Testis (tissue), 2 donors: ENCODE measurements at regions not wholly inside any gene's neighbourhood (a gene's known extent, or its start where the extent isn't known, plus 50 kb on each side); places are given as distances from the start of the nearest gene placed in this dataset.
"Not testable (repeated sequence)": the region's sequence is repeated elsewhere in the genome, so short reads cannot be mapped to it uniquely, and the experiment has no call there.

Experiments used
- DNase-seq: peaks from one replicate; pipeline ENCODE4 v3.0.0-alpha.2; 2019
- H3K27ac ChIP-seq, 2 donors: fragments of 200-600 bp; sonication (generic); one replicate each; pipeline ENCODE4 v1.5.1; 2019
- H3K27me3 ChIP-seq: fragments of 200-600 bp; sonication (generic); one replicate; pipeline ENCODE4 v1.5.1; 2019
- H3K36me3 ChIP-seq: fragments of 200-600 bp; sonication (generic); one replicate; pipeline ENCODE4 v1.5.1; 2017; ENCODE audit warnings: low read depth; ENCODE audit errors: missing control alignments
- H3K4me1 ChIP-seq: fragments of 200-600 bp; sonication (generic); one replicate; pipeline ENCODE4 v1.5.1; 2019
- H3K4me3 ChIP-seq, 2 donors: fragments of 200-600 bp; sonication (generic); one replicate each; pipeline ENCODE4 v1.5.1; 2017 to 2019
- H3K9me3 ChIP-seq: fragments of 200-600 bp; sonication (generic); one replicate; pipeline ENCODE4 v1.5.1; 2017
- CTCF ChIP-seq, 3 experiments: fragments of 450-650 bp in 2 of 3; fragments of 200-600 bp in 1 of 3; sonication (generic) in 1 of 3; IDR thresholded peaks; one replicate each; pipeline ENCODE4 v1.5.1; 2016 to 2019; ENCODE audit warnings: antibody characterized with exemption in 3 of 3, mild to moderate bottlenecking in 2 of 3, moderate library complexity in 1 of 3
- POLR2A ChIP-seq: fragments of 450-650 bp; IDR thresholded peaks from one replicate; pipeline ENCODE4 v1.6.1; 2017; ENCODE audit warnings: antibody characterized with exemption, mild to moderate bottlenecking, moderate library complexity
- WGBS, 2 donors: methylation state at CpG; one replicate each; pipeline ENCODE4 v1.1.5; 2018; 5-methylcytosine and 5-hydroxymethylcytosine counted together
- intact Hi-C: fragments of 100-400 bp; cut with DNase I; formaldehyde crosslinking; loops from one replicate; pipeline ENCODE4 v1.15.1; 2023; ENCODE audit warnings: low total_unique reads

- Histone ChIP-seq H3K27ac (no peak overlapping the region), H3K36me3 (no peaks in the 10 kb centered on the region), H3K4me1 (no peaks in the 10 kb centered on the region), H3K4me3 (no peak overlapping the region), H3K9me3 (no peaks in the 10 kb centered on the region), H3K27me3 (no peaks in the 10 kb centered on the region)
- TF ChIP-seq CTCF (IDR thresholded peaks at IDR 0.05) (no peak), POLR2A (no peak)
- intact Hi-C loops: no loop called here
- WGBS, 2 donors: 52 to 63% methylated on average over 2 of the region's 2 CpGs
- DNase-seq: no peak
Measured at GRCh38 chr16:66028510-66029216, 337.8 kb upstream of the CDH5 start.

GRCh38 chr16:66026787-66027330, 339.6 kb upstream of the CDH5 start:
- no peak for DNase-seq
- TF ChIP-seq POLR2A (no peak), CTCF (IDR thresholded peaks at IDR 0.05) (no peak)
- 82 to 89% methylated on average over 1 to 2 of the region's 2 CpGs for WGBS, 2 donors

GRCh38 chr16:66026211-66026610, 340.3 kb upstream of the CDH5 start:
- Histone ChIP-seq H3K4me1 (no peaks in the 10 kb centered on the region), H3K27me3 (no peaks in the 10 kb centered on the region), H3K27ac (no peak overlapping the region), H3K36me3 (no peaks in the 10 kb centered on the region), H3K9me3 (no peaks in the 10 kb centered on the region), H3K4me3 (no peak overlapping the region)
- intact Hi-C loops: no loop called here
- no peak for TF ChIP-seq POLR2A
- TF ChIP-seq CTCF (IDR thresholded peaks at IDR 0.05): peak in 1 of 3 experiments; percentile 10
- WGBS, 2 donors: 86 to 89% methylated on average over 5 of the region's 5 CpGs
- DNase-seq: no peak

More at GRCh38 chr16:66026787-66027330, 339.6 kb upstream of the CDH5 start:
- no peaks in the 10 kb centered on the region for H3K4me1 ChIP-seq
- H3K27me3 ChIP-seq: no peaks in the 10 kb centered on the region
- H3K4me3 ChIP-seq: no peak overlapping the region
- H3K9me3 ChIP-seq: no peaks in the 10 kb centered on the region
- H3K36me3 ChIP-seq: no peaks in the 10 kb centered on the region
- intact Hi-C loops: no loop called here
- H3K27ac ChIP-seq: no peak overlapping the region

- intact Hi-C loops: no loop called here
- Histone ChIP-seq H3K27me3 (no peaks in the 10 kb centered on the region), H3K4me1 (no peaks in the 10 kb centered on the region), H3K9me3 (no peaks in the 10 kb centered on the region), H3K27ac (no peak overlapping the region), H3K4me3 (no peak overlapping the region), H3K36me3 (no peaks in the 10 kb centered on the region)
- 0% methylated on average over 1 of the region's 1 CpG for WGBS, 2 donors
- no peak for DNase-seq
- TF ChIP-seq POLR2A: no peak
- TF ChIP-seq CTCF (IDR thresholded peaks at IDR 0.05): no peak
Measured at GRCh38 chr16:66025751-66026150, 340.7 kb upstream of the CDH5 start.

- DNase-seq, intact Hi-C loops, H3K36me3 ChIP-seq, H3K4me3 ChIP-seq, H3K4me1 ChIP-seq, H3K27me3 ChIP-seq, H3K27ac ChIP-seq, H3K9me3 ChIP-seq: not testable (repeated sequence)
- 87 to 90% methylated on average over 2 of the region's 2 CpGs for WGBS, 2 donors
Measured at GRCh38 chr16:66024567-66024966, 341.9 kb upstream of the CDH5 start.
